NCI-H2227 treated with DMSO at 0.1 percent for 48 hours (cell line): ENCODE measurements at regions not wholly inside any gene's neighbourhood (a gene's known extent, or its start where the extent isn't known, plus 50 kb on each side); places are given as distances from the start of the nearest gene placed in this dataset.
"Not testable (repeated sequence)": the region's sequence is repeated elsewhere in the genome, so short reads cannot be mapped to it uniquely, and the experiment has no call there.

Source experiments
- DNase-seq: peaks from one replicate; lab custom pipeline; 2025; lab: John Stamatoyannopoulos, UW

DNA sequence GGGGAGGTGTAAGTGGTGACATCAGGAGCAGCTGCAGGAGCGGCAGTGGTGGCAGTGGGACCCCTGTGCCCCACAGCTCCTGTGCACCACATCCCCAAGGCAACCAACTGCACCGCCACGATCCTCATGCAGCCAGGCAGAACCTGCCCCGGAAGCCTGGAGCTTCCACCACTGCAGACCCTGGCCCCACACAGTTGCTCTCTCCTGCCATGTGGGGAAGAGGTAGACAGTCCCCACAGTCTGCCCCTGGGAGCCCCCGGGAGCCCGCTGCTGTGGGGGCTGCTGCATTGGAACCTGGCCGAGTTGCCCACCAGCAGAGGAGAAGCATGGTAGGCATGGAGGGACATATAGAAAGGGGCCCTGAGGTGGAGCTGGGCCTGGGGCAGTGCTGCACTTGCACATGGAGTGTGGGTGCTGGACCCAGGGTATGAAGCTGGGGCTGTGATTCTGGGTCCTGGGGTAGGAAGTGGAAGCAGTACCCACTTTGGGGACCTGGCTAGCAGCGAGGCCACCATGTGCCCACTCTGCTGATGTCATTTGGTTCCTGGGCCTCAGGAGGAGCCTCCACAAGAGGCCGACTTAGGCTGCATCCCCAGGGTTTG is 623.3 kb upstream of the LRRTM4 start:
- DNase-seq: no peak

DNA sequence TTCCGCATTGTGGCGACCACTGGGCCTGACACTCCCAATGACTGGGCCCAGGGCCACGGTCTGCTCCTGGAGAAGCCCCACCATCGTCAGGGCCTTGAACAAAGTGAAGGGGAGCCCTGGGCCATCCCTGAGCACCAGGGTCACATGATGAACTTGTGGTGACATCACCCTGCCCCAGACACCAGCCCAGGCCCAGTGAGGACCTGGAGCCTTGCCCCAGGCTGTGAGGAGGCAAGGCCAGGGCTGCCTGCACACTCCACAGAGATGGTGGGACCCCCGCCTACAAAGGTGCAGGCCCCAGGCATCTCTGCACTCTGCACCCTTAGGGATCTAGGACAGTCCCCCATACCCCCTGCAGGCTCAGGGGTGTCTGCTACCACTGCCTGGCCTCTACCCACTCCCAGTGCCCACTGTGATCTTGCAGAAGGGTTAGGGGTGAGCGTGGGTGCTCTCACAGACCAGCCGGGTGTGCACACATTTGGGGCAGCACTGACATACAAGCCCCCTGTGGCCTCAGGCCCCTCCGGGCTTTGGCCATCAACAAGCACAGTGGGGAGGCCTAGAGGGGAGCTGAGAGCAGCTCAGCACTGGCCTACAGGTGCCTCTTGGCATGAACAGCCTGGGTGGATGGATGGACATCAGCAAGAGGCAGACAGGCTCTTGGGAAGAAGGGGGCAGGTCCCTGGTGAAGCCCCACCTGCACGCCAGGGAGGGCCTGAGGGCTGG is 624.0 kb upstream of the LRRTM4 start:
- DNase-seq: no peak

DNA sequence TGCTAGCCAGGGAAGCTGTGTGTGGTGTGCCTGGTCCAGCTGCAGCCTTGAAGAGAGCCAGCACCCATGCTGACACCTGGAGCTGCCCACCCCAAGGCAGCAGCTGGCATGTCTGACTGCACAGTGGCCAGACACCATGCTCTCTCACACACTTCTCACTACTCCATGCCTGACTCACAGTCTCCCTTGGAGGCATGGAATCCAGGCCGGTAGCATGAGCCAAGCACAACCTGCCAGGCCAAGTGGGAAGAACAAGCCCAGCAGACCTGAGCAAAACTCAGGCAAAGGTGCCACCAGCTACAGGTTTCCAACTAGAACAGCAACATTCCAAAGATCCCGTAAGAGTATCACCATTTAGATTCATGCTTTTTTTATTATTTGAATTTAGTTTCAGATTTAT is 625.3 kb upstream of the LRRTM4 start:
- no peak for DNase-seq

- DNase-seq: no peak
Observed at GRCh38 chr2:78154586-78154985, 632.4 kb upstream of the LRRTM4 start.

- no peak for DNase-seq
Observed at GRCh38 chr2:78162202-78162601, 640.0 kb upstream of the LRRTM4 start.

- not testable (repeated sequence) for DNase-seq
Observed at GRCh38 chr2:78172157-78172556, 650.0 kb upstream of the LRRTM4 start.

- DNase-seq: no peak
Observed at GRCh38 chr2:78175645-78176044, 653.5 kb upstream of the LRRTM4 start.

DNA sequence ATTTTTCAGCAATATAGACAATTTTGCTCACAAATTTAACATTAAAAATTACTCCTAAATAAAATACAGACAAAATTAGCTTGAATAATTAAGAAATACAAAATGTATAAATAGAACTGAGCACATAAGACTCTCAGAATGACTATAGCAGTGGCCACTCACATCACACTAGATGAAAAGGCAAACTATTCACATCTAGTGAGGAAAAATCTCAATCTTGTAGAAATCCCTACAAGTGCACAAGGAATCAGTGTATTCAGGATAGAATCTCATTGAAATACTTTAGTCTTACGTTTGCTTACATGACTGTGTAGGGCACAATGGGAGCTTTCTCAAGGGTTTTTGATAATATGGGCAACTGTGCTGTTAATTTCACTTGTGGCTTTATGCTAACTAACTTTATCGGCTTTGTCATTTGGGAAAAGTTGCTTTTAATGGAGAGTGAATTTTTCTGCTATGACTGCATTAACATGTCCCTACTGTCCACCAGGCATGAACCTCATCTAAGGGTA is 678.9 kb upstream of the LRRTM4 start:
- DNase-seq: no peak

- DNase-seq: no peak
Observed at GRCh38 chr2:78202366-78202765, 680.2 kb upstream of the LRRTM4 start.

DNA sequence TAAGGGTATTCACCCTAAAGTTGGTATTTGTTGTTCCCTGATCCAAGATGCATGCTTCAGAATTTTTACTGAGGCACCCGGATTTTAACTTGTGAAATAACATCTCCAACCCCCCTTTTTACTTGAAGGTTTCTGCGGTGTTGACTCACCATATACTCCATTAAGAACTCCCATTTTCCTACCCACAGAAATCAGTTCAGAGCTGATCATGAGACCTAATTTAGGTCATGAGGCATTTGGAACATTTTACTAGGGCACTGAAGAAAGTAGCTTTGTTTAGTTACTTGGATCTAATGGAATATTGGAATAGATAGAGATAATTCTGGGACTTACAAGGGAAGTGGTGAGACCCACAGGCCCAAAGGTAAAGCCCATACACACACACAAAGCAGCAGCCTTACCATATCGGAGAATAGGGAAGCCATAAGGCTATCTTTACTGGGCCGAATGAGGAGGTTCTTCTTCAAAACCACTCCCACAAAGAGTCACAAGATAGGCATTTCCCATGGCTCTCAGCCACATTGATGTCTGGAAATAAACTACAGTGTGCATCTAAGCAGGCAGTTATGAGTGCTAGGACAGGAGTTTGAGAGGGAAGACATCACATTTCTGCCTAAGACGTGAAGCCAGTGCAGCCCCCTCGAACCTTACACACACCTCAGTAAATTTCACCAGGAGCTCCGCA is 681.0 kb upstream of the LRRTM4 start:
- DNase-seq: no peak

DNA sequence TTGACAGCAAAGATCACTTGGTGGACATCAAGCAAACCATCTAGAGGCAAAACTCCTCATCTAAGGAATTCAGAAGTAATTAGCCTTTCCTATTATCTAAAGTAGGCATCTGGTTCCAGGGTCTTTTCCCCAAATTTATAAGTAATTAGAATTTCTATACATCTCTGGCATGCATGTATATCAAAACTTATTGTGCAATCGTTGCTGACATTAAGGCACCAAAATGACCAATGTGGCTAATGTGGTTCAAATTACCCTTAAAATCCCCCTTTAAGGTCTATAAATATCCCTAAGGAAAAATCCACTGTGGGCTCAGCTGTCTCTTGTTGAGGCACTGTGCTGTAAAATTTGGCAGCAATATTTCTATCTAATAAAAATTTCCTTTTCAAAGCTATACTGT is 695.9 kb upstream of the LRRTM4 start:
- DNase-seq: no peak

- DNase-seq: no peak
Observed at GRCh38 chr2:78237704-78238103, 715.5 kb upstream of the LRRTM4 start.

DNA sequence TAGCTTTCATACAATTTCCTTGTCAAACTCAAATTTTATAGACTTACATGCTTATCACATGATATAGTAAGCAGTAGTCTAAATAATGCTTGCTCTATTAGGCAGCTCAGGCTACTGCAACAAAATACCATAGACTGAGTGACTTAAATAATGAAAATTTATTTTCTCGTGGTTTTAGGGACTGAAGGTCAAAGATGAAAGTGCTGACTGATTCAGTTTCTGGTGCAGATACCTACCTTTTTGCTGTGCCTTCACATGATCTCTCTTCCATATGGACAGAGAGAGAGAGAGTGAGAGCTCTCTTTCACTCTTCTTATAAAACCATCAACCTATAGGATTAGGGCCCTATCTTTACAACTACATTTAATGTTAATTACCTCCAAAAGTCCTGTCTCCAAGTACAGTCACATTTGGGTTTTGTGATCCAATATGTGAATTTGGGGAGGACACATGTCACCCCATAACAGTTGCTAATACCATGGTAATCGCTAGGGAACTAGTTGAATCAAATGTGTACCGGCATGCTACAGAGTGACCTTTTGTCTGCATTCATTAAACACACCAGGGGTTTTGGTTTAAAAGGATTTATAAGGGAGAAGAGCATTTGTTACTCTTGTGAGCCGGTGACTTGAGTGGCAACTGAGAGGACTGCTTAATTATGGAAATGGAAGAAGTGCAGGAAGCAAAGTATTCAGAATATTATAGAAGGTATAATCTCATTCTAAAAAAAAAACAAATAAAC is 723.4 kb upstream of the LRRTM4 start:
- no peak for DNase-seq

- DNase-seq: no peak
Observed at GRCh38 chr2:78251708-78252107, 729.5 kb upstream of the LRRTM4 start.

DNA sequence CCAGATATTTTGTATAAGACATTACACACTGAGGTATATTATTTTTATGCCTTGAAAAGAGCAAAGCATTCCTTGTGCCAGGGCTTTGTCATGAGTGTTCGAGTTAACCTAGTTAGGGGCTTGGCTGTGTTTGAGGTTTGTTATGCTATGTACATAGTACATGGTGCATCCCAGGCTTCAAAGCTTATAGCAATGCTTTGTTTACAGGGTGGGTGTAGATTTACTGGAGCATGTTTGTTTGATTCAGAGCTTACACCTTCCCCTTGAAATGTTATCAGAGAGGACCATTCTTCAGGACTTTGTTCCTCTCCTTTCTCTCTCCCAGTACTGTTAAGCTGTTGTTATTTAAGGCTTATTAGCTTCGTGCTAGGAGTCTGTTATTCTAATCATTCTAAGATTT is 738.7 kb upstream of the LRRTM4 start:
- no peak for DNase-seq

DNA sequence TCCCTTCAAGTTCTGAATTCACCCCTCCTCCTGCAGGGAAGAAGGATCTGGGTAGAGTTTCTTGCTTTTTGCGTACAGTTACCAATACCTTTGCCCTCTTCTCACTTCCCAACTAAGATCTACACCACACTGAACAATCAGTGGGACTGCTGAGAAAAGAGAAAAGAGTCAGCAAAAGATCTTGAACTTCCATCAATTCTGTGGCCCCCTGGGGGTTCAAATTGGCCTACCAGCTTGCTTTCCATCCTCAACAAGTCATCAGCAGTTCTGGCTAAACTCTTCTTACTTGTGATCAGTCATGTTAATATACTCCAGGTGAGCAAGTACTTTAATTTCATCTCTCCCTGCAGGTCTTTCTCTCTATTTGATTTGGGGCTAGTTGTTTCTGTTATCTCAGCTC is 739.3 kb upstream of the LRRTM4 start:
- no peak for DNase-seq

GRCh38 chr2:78262089-78262488 is 739.9 kb upstream of the LRRTM4 start:
- not testable (repeated sequence) for DNase-seq

GRCh38 chr2:78262713-78263375 is 740.7 kb upstream of the LRRTM4 start:
- DNase-seq: no peak

- no peak for DNase-seq
Observed at GRCh38 chr2:78263571-78263970, 741.4 kb upstream of the LRRTM4 start.

- no peak for DNase-seq
Observed at GRCh38 chr2:78264130-78264529, 742.0 kb upstream of the LRRTM4 start.

GRCh38 chr2:78281164-78281563 is 744.3 kb upstream of the REG3G start:
- DNase-seq: no peak
